HL-60 (cell line): ENCODE measurements at regions not wholly inside any gene's neighbourhood (a gene's known extent, or its start where the extent isn't known, plus 50 kb on each side); places are given as distances from the start of the nearest gene placed in this dataset.

ENCODE experiments used
- CTCF ChIP-seq: IDR thresholded peaks from one replicate; pipeline ENCODE4 v1.5.1; 2011; ENCODE audit warnings: low read length, control low read depth, inconsistent platforms; ENCODE audit not compliant: insufficient read depth
- POLR2AphosphoS5 ChIP-seq: IDR thresholded peaks from 2 replicates; pipeline ENCODE4 v1.6.1; 2012; ENCODE audit warnings: low read depth
- REST ChIP-seq: IDR thresholded peaks from 2 replicates; pipeline ENCODE4 v1.6.1; 2012; ENCODE audit warnings: low read depth; ENCODE audit not compliant: insufficient replicate concordance

GRCh38 chr4:160353548-160353947, 1250.7 kb downstream of the RAPGEF2 start:
- TF ChIP-seq POLR2AphosphoS5 (no peak), CTCF (no peak), REST (no peak)
